GM12878 (cell line): ENCODE measurements at regions not wholly inside any gene's neighbourhood (a gene's known extent, or its start where the extent isn't known, plus 50 kb on each side); places are given as distances from the start of the nearest gene placed in this dataset.

Source experiments
- ATAC-seq: fragments of 200-7000 bp; cut with Tn5 transposase; 3 replicates; pipeline ENCODE4 v1.9.1; 2020; ENCODE audit warnings: mild to moderate bottlenecking, moderate library complexity
- BruUV-seq: library from RNA; stranded (reverse); fragments of 400-500 nt; replicated peaks from 2 replicates; lab custom pipeline; 2021; lab: Mats Ljungman, UMichigan
- CTCF ChIA-PET: fragments of 300-600 bp; sonication (Branson Sonifier 250); formaldehyde crosslinking; extraction: SDS; loops from one replicate; lab custom pipeline; 2021; ENCODE audit warnings: inconsistent platforms; lab: Yijun Ruan, JAX
- POLR2A ChIA-PET: fragments of 350-600 bp; formaldehyde crosslinking; extraction: SDS; loops from one replicate; lab custom pipeline; 2021; ENCODE audit warnings: inconsistent platforms; lab: Charles Lee
- RAD21 ChIA-PET: fragments of 300-600 bp; sonication (Branson Sonifier 250); formaldehyde crosslinking; loops from one replicate; lab custom pipeline; 2023; ENCODE audit warnings: antibody characterized with exemption; ENCODE audit not compliant: unreplicated experiment; lab: Charles Lee
- SMC1A ChIA-PET: fragments of 300-600 bp; sonication (Branson Sonifier 250); formaldehyde crosslinking; loops from one replicate; lab custom pipeline; 2023; ENCODE audit not compliant: unreplicated experiment, uncharacterized antibody; lab: Charles Lee
- DNase-seq: peaks from one replicate; pipeline ENCODE4 v3.0.0-alpha.2; 2011; ENCODE audit warnings: low read depth, low spot score
- FAIRE-seq: peaks from 3 replicates; lab custom pipeline; 2011; peaks lifted over from hg19 to GRCh38; lab: Jason Lieb, UNC
- H2AFZ ChIP-seq: 2 replicates; pipeline ENCODE4 v1.6.0; 2011; ENCODE audit warnings: low read depth, low read length, control low read depth; ENCODE audit not compliant: control insufficient read depth
- H3K27ac ChIP-seq: 2 replicates; pipeline ENCODE4 v1.5.1; 2011; ENCODE audit warnings: control low read depth; ENCODE audit not compliant: control insufficient read depth, insufficient read depth
- H3K27me3 ChIP-seq, 2 experiments: replicated peaks in 1 of 2; 2 replicates each; pipeline versions ENCODE4 v1.6.0 to v1.6.1; 2011; ENCODE audit warnings: low read length in 1 of 2; ENCODE audit not compliant: control insufficient read depth in 2 of 2, insufficient read depth in 2 of 2
- H3K36me3 ChIP-seq, 2 experiments: 2 replicates each; pipeline ENCODE4 v1.5.1; 2011; ENCODE audit warnings: low read length in 1 of 2; ENCODE audit not compliant: control insufficient read depth in 2 of 2, insufficient read depth in 2 of 2
- H3K4me1 ChIP-seq: 2 replicates; pipeline ENCODE4 v1.6.1; 2011; ENCODE audit warnings: mild to moderate bottlenecking, low read length, moderate library complexity, mixed read lengths; ENCODE audit not compliant: control insufficient read depth, insufficient read depth
- H3K4me2 ChIP-seq: 2 replicates; pipeline ENCODE4 v1.6.0; 2011; ENCODE audit warnings: control low read depth; ENCODE audit not compliant: control insufficient read depth, insufficient read depth
- H3K4me3 ChIP-seq: fragments of 200-600 bp; sonication (generic); 2 replicates; pipeline ENCODE4 v1.5.1; 2016
- H3K79me2 ChIP-seq: 2 replicates; pipeline ENCODE4 v1.6.0; 2011; ENCODE audit warnings: low read length; ENCODE audit not compliant: control insufficient read depth, insufficient read depth
- H3K9ac ChIP-seq: 2 replicates; pipeline ENCODE4 v1.8.0; 2011; ENCODE audit warnings: low read length, control low read depth, mixed read lengths; ENCODE audit not compliant: control insufficient read depth, insufficient read depth
- H3K9me3 ChIP-seq: replicated peaks from 3 replicates; pipeline ENCODE4 v1.5.1; 2011; ENCODE audit warnings: mild to moderate bottlenecking, low read length; ENCODE audit not compliant: control insufficient read depth, insufficient read depth
- H4K20me1 ChIP-seq: 2 replicates; pipeline ENCODE4 v1.6.0; 2011; ENCODE audit not compliant: control insufficient read depth, insufficient read depth
- BCL11A ChIP-seq: IDR thresholded peaks from 2 replicates; pipeline ENCODE4 v1.6.1; 2011; ENCODE audit warnings: low read depth, low read length
- CBFB ChIP-seq: IDR thresholded peaks from 2 replicates; pipeline ENCODE4 v1.6.1; 2016; ENCODE audit warnings: antibody characterized with exemption, low read depth
- ETV6 ChIP-seq, 2 experiments: fragments of 450-650 bp in 1 of 2; IDR thresholded peaks in 1 of 2; conservative IDR thresholded peaks in 1 of 2; 2 replicates each; pipeline ENCODE4 v1.6.1; 2014; ENCODE audit warnings: antibody characterized with exemption in 1 of 2, borderline replicate concordance in 1 of 2, low read depth in 1 of 2, mild to moderate bottlenecking in 1 of 2, moderate library complexity in 1 of 2
- GABPA ChIP-seq: IDR thresholded peaks from 2 replicates; pipeline ENCODE4 v1.6.1; 2014; ENCODE audit warnings: antibody characterized with exemption, low read depth, mild to moderate bottlenecking, inconsistent platforms
- MTA3 ChIP-seq: IDR thresholded peaks from 2 replicates; pipeline ENCODE4 v1.6.1; 2012; ENCODE audit warnings: low read length, inconsistent platforms, borderline replicate concordance
- MYC ChIP-seq: IDR thresholded peaks from 2 replicates; pipeline ENCODE4 v1.6.1; 2011; ENCODE audit warnings: mild to moderate bottlenecking, low read length, moderate library complexity, inconsistent platforms; ENCODE audit not compliant: insufficient read depth, insufficient replicate concordance, insufficient read length, severe bottlenecking
- POLR2A ChIP-seq: IDR thresholded peaks from 2 replicates; pipeline ENCODE4 v1.6.1; 2011; ENCODE audit warnings: low read depth, mild to moderate bottlenecking, low read length
- RB1 ChIP-seq: fragments of 450-650 bp; formaldehyde crosslinking; IDR thresholded peaks from 2 replicates; pipeline ENCODE4 v1.6.1; 2017; ENCODE audit warnings: mild to moderate bottlenecking, borderline replicate concordance
- SIX5 ChIP-seq: IDR thresholded peaks from 2 replicates; pipeline ENCODE4 v1.6.1; 2011; ENCODE audit warnings: mild to moderate bottlenecking, low read depth, low read length, moderate library complexity; ENCODE audit not compliant: severe bottlenecking
- SMC3 ChIP-seq: IDR thresholded peaks from 2 replicates; pipeline ENCODE4 v1.6.1; 2011; ENCODE audit warnings: low read length, improper control_type of control experiment, borderline replicate concordance
- SUZ12 ChIP-seq: fragments of 200-600 bp; sonication (generic); IDR thresholded peaks from one replicate; pipeline ENCODE4 v1.6.1; 2018; ENCODE audit warnings: antibody characterized with exemption, mild to moderate bottlenecking; ENCODE audit not compliant: unreplicated experiment
- TAF1 ChIP-seq: IDR thresholded peaks from 2 replicates; pipeline ENCODE4 v1.6.1; 2011; ENCODE audit warnings: mild to moderate bottlenecking, low read depth, low read length, borderline replicate concordance
- TCF3 ChIP-seq: IDR thresholded peaks from 2 replicates; pipeline ENCODE4 v1.6.1; 2012; ENCODE audit warnings: low read depth, mild to moderate bottlenecking, low read length, borderline replicate concordance; ENCODE audit not compliant: insufficient read depth
- ZBED1 ChIP-seq: IDR thresholded peaks from 2 replicates; pipeline ENCODE4 v1.6.1; 2016; ENCODE audit warnings: borderline replicate concordance
- ZBTB33 ChIP-seq: fragments of 450-650 bp; IDR thresholded peaks from 2 replicates; pipeline ENCODE4 v1.6.1; 2017; ENCODE audit warnings: mild to moderate bottlenecking
- ZNF207 ChIP-seq: fragments of 450-650 bp; IDR thresholded peaks from 2 replicates; pipeline ENCODE4 v1.6.1; 2014; ENCODE audit warnings: antibody characterized with exemption, mild to moderate bottlenecking, borderline replicate concordance
- WGBS: methylation state at CpG from one replicate; pipeline ENCODE4 v1.1.6; 2016; ENCODE audit warnings: low lambda C conversion rate; ENCODE audit not compliant: insufficient replicate concordance, insufficient coverage; ENCODE audit errors: missing lambda C conversion rate; 5-methylcytosine and 5-hydroxymethylcytosine counted together
- in situ Hi-C: fragments of 300-500 bp; cut with MboI; formaldehyde crosslinking; loops from 9 replicates; pipeline ENCODE4 v1.14.3; 2018; ENCODE audit warnings: mixed read lengths
- intact Hi-C: fragments of 100-400 bp; cut with micrococcal nuclease; formaldehyde crosslinking; loops from one replicate; pipeline ENCODE4 v1.14.2; 2022; ENCODE audit not compliant: unreplicated experiment
- TF ChIP-seq, protein P1 (sequence below): fragments of 450-650 bp; IDR thresholded peaks from 2 replicates; pipeline ENCODE4 v1.6.1; 2014; ENCODE audit warnings: mild to moderate bottlenecking
- TF ChIP-seq, protein P2 (sequence below): fragments of 450-650 bp; IDR thresholded peaks from 2 replicates; pipeline ENCODE4 v1.6.1; 2017; ENCODE audit warnings: low read depth, mild to moderate bottlenecking, moderate library complexity

DNA sequence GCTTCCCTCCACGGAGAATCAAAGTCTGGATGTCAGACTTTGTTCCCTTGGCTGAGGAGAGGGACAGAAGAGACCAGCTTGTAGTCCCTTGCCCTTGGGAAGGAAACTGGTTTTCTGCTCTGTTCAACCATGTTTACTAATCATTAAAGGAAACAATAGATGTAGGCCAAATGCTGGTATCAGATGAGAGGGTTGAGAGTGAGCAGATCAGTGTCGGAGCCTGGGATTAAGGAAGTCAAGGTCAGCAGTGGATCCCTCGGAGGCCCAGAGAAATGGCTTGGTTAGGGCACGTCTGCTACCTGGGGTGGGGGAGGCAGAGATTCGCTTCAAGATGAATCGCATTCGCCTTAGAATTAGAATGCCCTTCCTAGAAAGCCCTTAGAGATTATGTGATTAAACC is 109.1 kb downstream of the MYCN start:
- H3K27me3 ChIP-seq: 0 out of 4 replicates have a peak, but pooled peaks cover 0 to 2% of the 10 kb centered on the region in 2 experiments
- no peak overlapping the region for H3K9ac ChIP-seq
- no peaks in the 10 kb centered on the region for H3K9me3 ChIP-seq
- DNase-seq (no peak), FAIRE-seq (no peak), ATAC-seq (no peak)
- BruUV-seq: no TSS peak
- in situ Hi-C loops: no loop called here
- H3K79me2 ChIP-seq: no peaks in the 10 kb centered on the region
- no peaks in the 10 kb centered on the region for H4K20me1 ChIP-seq
- H3K36me3 ChIP-seq: no peaks in the 10 kb centered on the region
- 50% methylated on average over 7 of the region's 7 CpGs for WGBS
- RAD21 ChIA-PET: no interaction called here
- CTCF ChIA-PET: no interaction called here
- H2AFZ ChIP-seq: no peak overlapping the region
- H3K27ac ChIP-seq: no peak overlapping the region
- TF ChIP-seq MYC (no peak), SMC3 (no peak), GABPA (no peak), ZBTB33 (no peak), CBFB (no peak), TAF1 (no peak), TCF3 (no peak), ZBED1 (no peak), ETV6 (conservative IDR thresholded peaks at IDR 0.05 in 1 of 2, IDR thresholded peaks at IDR 0.05 in 1 of 2; ENCODE audit: borderline replicate concordance in 1 of 2, low read depth in 1 of 2) (no peak), BCL11A (no peak), POLR2A (no peak), RB1 (no peak), SUZ12 (no peak), ZNF207 (no peak), MTA3 (no peak), SIX5 (no peak)
- TF ChIP-seq, protein P1, sequence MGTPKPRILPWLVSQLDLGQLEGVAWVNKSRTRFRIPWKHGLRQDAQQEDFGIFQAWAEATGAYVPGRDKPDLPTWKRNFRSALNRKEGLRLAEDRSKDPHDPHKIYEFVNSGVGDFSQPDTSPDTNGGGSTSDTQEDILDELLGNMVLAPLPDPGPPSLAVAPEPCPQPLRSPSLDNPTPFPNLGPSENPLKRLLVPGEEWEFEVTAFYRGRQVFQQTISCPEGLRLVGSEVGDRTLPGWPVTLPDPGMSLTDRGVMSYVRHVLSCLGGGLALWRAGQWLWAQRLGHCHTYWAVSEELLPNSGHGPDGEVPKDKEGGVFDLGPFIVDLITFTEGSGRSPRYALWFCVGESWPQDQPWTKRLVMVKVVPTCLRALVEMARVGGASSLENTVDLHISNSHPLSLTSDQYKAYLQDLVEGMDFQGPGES: no peak
- TF ChIP-seq, protein P2, sequence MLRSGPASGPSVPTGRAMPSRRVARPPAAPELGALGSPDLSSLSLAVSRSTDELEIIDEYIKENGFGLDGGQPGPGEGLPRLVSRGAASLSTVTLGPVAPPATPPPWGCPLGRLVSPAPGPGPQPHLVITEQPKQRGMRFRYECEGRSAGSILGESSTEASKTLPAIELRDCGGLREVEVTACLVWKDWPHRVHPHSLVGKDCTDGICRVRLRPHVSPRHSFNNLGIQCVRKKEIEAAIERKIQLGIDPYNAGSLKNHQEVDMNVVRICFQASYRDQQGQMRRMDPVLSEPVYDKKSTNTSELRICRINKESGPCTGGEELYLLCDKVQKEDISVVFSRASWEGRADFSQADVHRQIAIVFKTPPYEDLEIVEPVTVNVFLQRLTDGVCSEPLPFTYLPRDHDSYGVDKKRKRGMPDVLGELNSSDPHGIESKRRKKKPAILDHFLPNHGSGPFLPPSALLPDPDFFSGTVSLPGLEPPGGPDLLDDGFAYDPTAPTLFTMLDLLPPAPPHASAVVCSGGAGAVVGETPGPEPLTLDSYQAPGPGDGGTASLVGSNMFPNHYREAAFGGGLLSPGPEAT: no peak
- no peaks in the 10 kb centered on the region for H3K4me1 ChIP-seq
- intact Hi-C loops: no loop called here
- no peak overlapping the region for H3K4me3 ChIP-seq
- no peak overlapping the region for H3K4me2 ChIP-seq
- POLR2A ChIA-PET: no interaction called here
- SMC1A ChIA-PET: no interaction called here
